Muscle layer of colon (tissue), 2 donors: ENCODE measurements at regions not wholly inside any gene's neighbourhood (a gene's known extent, or its start where the extent isn't known, plus 50 kb on each side); places are given as distances from the start of the nearest gene placed in this dataset.
"Not testable (repeated sequence)": the region's sequence is repeated elsewhere in the genome, so short reads cannot be mapped to it uniquely, and the experiment has no call there.

Experiments used
- H3K27ac ChIP-seq: one replicate; pipeline ENCODE4 v1.7.0; 2013; ENCODE audit warnings: low read depth, mild to moderate bottlenecking, low read length, moderate library complexity
- H3K27me3 ChIP-seq, 2 donors: one replicate each; pipeline ENCODE4 v1.7.0; 2013; ENCODE audit warnings: low read length in 2 of 2, mild to moderate bottlenecking in 2 of 2; ENCODE audit not compliant: insufficient read depth in 2 of 2, control insufficient read depth in 1 of 2
- H3K36me3 ChIP-seq: one replicate; pipeline ENCODE4 v1.7.0; 2013; ENCODE audit warnings: mild to moderate bottlenecking, low read length; ENCODE audit not compliant: insufficient read depth
- H3K4me1 ChIP-seq: one replicate; pipeline ENCODE4 v1.7.0; 2013; ENCODE audit warnings: mild to moderate bottlenecking, low read length; ENCODE audit not compliant: insufficient read depth
- H3K4me3 ChIP-seq, 2 donors: one replicate each; pipeline ENCODE4 v1.7.0; 2013; ENCODE audit warnings: low read length in 2 of 2, low read depth in 1 of 2, mild to moderate bottlenecking in 1 of 2, moderate library complexity in 1 of 2
- H3K9ac ChIP-seq: one replicate; pipeline ENCODE4 v1.7.0; 2013; ENCODE audit warnings: low read length
- H3K9me3 ChIP-seq: one replicate; pipeline ENCODE4 v1.7.0; 2013; ENCODE audit warnings: mild to moderate bottlenecking, low read length
- donor health status: abdominal sarcoma.
- donor health status: Adenocarcinoma of cecum.

GRCh38 chr6:111925296-111925695 lies 52.0 kb upstream of the FYN start:
- no peak overlapping the region for H3K4me3 ChIP-seq
- no peak overlapping the region for H3K9ac ChIP-seq
- no peaks in the 10 kb centered on the region for H3K9me3 ChIP-seq

GRCh38 chr6:111926731-111927302 lies 53.6 kb upstream of the FYN start:
- Histone ChIP-seq H3K9ac (no peak overlapping the region), H3K27me3 (no peaks in the 10 kb centered on the region), H3K9me3 (no peaks in the 10 kb centered on the region), H3K4me3 (no peak overlapping the region), H3K27ac (no peak overlapping the region), H3K4me1 (no peaks in the 10 kb centered on the region), H3K36me3 (no peaks in the 10 kb centered on the region)

More at GRCh38 chr6:111925296-111925695, 52.0 kb upstream of the FYN start:
- no peak overlapping the region for H3K27ac ChIP-seq
- H3K36me3 ChIP-seq = no peaks in the 10 kb centered on the region
- no peaks in the 10 kb centered on the region for H3K27me3 ChIP-seq
- no peaks in the 10 kb centered on the region for H3K4me1 ChIP-seq

GRCh38 chr6:111927321-111927720 lies 54.1 kb upstream of the FYN start:
- H3K9ac ChIP-seq = no peak overlapping the region
- H3K27me3 ChIP-seq = no peaks in the 10 kb centered on the region
- H3K27ac ChIP-seq = no peak overlapping the region
- H3K4me1 ChIP-seq = no peaks in the 10 kb centered on the region
- H3K9me3 ChIP-seq = no peaks in the 10 kb centered on the region
- H3K4me3 ChIP-seq = no peak overlapping the region
- H3K36me3 ChIP-seq = no peaks in the 10 kb centered on the region

GRCh38 chr6:111928139-111928538 lies 54.9 kb upstream of the FYN start:
- Histone ChIP-seq H3K9ac (no peak overlapping the region), H3K4me3 (no peak overlapping the region), H3K9me3 (no peaks in the 10 kb centered on the region)

GRCh38 chr6:111934611-111935010 lies 61.4 kb upstream of the FYN start:
- not testable (repeated sequence) for H3K4me1 ChIP-seq, H3K27me3 ChIP-seq, H3K9me3 ChIP-seq, H3K9ac ChIP-seq, H3K27ac ChIP-seq, H3K4me3 ChIP-seq, H3K36me3 ChIP-seq

More at GRCh38 chr6:111928139-111928538, 54.9 kb upstream of the FYN start:
- Histone ChIP-seq H3K27me3 (no peaks in the 10 kb centered on the region), H3K36me3 (no peaks in the 10 kb centered on the region), H3K4me1 (no peaks in the 10 kb centered on the region), H3K27ac (no peak overlapping the region)

GRCh38 chr6:111936718-111937117 lies 63.5 kb upstream of the FYN start:
- Histone ChIP-seq H3K27ac (no peak overlapping the region), H3K9me3 (no peaks in the 10 kb centered on the region)

GRCh38 chr6:111938710-111939109 lies 65.5 kb upstream of the FYN start:
- H3K36me3 ChIP-seq = no peaks in the 10 kb centered on the region
- H3K27ac ChIP-seq = no peak overlapping the region
- no peak overlapping the region for H3K4me3 ChIP-seq
- H3K27me3 ChIP-seq = no peaks in the 10 kb centered on the region
- no peak overlapping the region for H3K9ac ChIP-seq
- no peaks in the 10 kb centered on the region for H3K4me1 ChIP-seq
- H3K9me3 ChIP-seq = no peaks in the 10 kb centered on the region

More at GRCh38 chr6:111936718-111937117, 63.5 kb upstream of the FYN start:
- no peaks in the 10 kb centered on the region for H3K36me3 ChIP-seq
- H3K4me3 ChIP-seq = no peak overlapping the region
- H3K27me3 ChIP-seq = no peaks in the 10 kb centered on the region
- no peak overlapping the region for H3K9ac ChIP-seq
- no peaks in the 10 kb centered on the region for H3K4me1 ChIP-seq

- Histone ChIP-seq H3K9me3 (no peaks in the 10 kb centered on the region), H3K27ac (no peak overlapping the region), H3K27me3 (no peaks in the 10 kb centered on the region), H3K9ac (no peak overlapping the region), H3K36me3 (no peaks in the 10 kb centered on the region), H3K4me1 (no peaks in the 10 kb centered on the region), H3K4me3 (no peak overlapping the region)
These were observed 66.7 kb upstream of the FYN start for GRCh38 chr6:111939902-111940301.

- no peak overlapping the region for H3K9ac ChIP-seq
- H3K9me3 ChIP-seq = no peaks in the 10 kb centered on the region
- no peaks in the 10 kb centered on the region for H3K27me3 ChIP-seq
- no peaks in the 10 kb centered on the region for H3K36me3 ChIP-seq
- H3K27ac ChIP-seq = no peak overlapping the region
- H3K4me3 ChIP-seq = no peak overlapping the region
- no peaks in the 10 kb centered on the region for H3K4me1 ChIP-seq
These were observed 67.5 kb upstream of the FYN start for GRCh38 chr6:111940801-111941200.

GRCh38 chr6:111941686-111942330 lies 68.6 kb upstream of the FYN start:
- no peaks in the 10 kb centered on the region for H3K36me3 ChIP-seq
- no peaks in the 10 kb centered on the region for H3K9me3 ChIP-seq
- H3K27ac ChIP-seq = no peak overlapping the region
- H3K4me3 ChIP-seq = no peak overlapping the region
- no peaks in the 10 kb centered on the region for H3K27me3 ChIP-seq
- no peaks in the 10 kb centered on the region for H3K4me1 ChIP-seq
- H3K9ac ChIP-seq = no peak overlapping the region

GRCh38 chr6:111942561-111942960 lies 69.3 kb upstream of the FYN start:
- Histone ChIP-seq H3K9ac (no peak overlapping the region), H3K4me3 (no peak overlapping the region), H3K36me3 (no peaks in the 10 kb centered on the region), H3K4me1 (no peaks in the 10 kb centered on the region), H3K9me3 (no peaks in the 10 kb centered on the region), H3K27ac (no peak overlapping the region), H3K27me3 (no peaks in the 10 kb centered on the region)

- Histone ChIP-seq H3K27ac (no peak overlapping the region), H3K36me3 (no peaks in the 10 kb centered on the region), H3K4me1 (no peaks in the 10 kb centered on the region), H3K4me3 (no peak overlapping the region), H3K9ac (no peak overlapping the region), H3K27me3 (no peaks in the 10 kb centered on the region), H3K9me3 (no peaks in the 10 kb centered on the region)
These were observed 70.0 kb upstream of the FYN start for GRCh38 chr6:111943266-111943665.
